ENCODE measurements at regions not wholly inside any gene's neighbourhood (a gene's known extent, or its start where the extent isn't known, plus 50 kb on each side); places are given as distances from the start of the nearest gene placed in this dataset.

- TF ChIP-seq, protein P1, sequence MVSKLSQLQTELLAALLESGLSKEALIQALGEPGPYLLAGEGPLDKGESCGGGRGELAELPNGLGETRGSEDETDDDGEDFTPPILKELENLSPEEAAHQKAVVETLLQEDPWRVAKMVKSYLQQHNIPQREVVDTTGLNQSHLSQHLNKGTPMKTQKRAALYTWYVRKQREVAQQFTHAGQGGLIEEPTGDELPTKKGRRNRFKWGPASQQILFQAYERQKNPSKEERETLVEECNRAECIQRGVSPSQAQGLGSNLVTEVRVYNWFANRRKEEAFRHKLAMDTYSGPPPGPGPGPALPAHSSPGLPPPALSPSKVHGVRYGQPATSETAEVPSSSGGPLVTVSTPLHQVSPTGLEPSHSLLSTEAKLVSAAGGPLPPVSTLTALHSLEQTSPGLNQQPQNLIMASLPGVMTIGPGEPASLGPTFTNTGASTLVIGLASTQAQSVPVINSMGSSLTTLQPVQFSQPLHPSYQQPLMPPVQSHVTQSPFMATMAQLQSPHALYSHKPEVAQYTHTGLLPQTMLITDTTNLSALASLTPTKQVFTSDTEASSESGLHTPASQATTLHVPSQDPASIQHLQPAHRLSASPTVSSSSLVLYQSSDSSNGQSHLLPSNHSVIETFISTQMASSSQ (IDR thresholded peaks at IDR 0.05; ENCODE audit: low read depth), result no peak
- TF ChIP-seq, protein P1 (CRISPR knock-in tag; IDR thresholded peaks at IDR 0.05; ENCODE audit: borderline replicate concordance), result peak; percentile 54; the same call in 1 of the 2 replicates
- 0 out of 2 replicates have a peak, but pooled peaks have one; percentile 22 for TF ChIP-seq ZSCAN25 (CRISPR knock-in tag; IDR thresholded peaks at IDR 0.05)
- peak; percentile 69 for TF ChIP-seq FOXA3 (CRISPR knock-in tag; IDR thresholded peaks at IDR 0.05)
- TF ChIP-seq ZBTB33 (CRISPR knock-in tag; IDR thresholded peaks at IDR 0.05), result peak; percentile 34; the same call in 1 of the 2 replicates
- TF ChIP-seq POLR2G (IDR thresholded peaks at IDR 0.05; ENCODE audit: low read depth, low read length), result peak; percentile 46; the same call in 1 of the 2 replicates
- no peak for TF ChIP-seq ZNF160 (CRISPR knock-in tag; IDR thresholded peaks at IDR 0.05)
- TF ChIP-seq NKX3-1 (CRISPR knock-in tag; IDR thresholded peaks at IDR 0.05), result 0 out of 2 replicates have a peak, but pooled peaks have one; percentile 73
- TF ChIP-seq HMG20A (CRISPR knock-in tag; IDR thresholded peaks at IDR 0.05; ENCODE audit: borderline replicate concordance), result peak; percentile 69; the same call in 1 of the 2 replicates
- TF ChIP-seq SOX13 (IDR thresholded peaks at IDR 0.05), result no peak
- peak in 1 of 2 experiments; percentile 56; a peak in 1 of 4 replicates for TF ChIP-seq SOX13 (CRISPR knock-in tag; conservative IDR thresholded peaks at IDR 0.05 in 1 of 2, IDR thresholded peaks at IDR 0.05 in 1 of 2)
- peak; percentile 54 for TF ChIP-seq ZBTB43 (CRISPR knock-in tag; conservative IDR thresholded peaks at IDR 0.05)
- TF ChIP-seq, protein P2, sequence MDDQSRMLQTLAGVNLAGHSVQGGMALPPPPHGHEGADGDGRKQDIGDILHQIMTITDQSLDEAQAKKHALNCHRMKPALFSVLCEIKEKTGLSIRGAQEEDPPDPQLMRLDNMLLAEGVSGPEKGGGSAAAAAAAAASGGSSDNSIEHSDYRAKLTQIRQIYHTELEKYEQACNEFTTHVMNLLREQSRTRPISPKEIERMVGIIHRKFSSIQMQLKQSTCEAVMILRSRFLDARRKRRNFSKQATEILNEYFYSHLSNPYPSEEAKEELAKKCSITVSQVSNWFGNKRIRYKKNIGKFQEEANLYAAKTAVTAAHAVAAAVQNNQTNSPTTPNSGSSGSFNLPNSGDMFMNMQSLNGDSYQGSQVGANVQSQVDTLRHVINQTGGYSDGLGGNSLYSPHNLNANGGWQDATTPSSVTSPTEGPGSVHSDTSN (CRISPR knock-in tag; IDR thresholded peaks at IDR 0.05; ENCODE audit: borderline replicate concordance), result 0 out of 2 replicates have a peak, but pooled peaks have one; percentile 43
- TF ChIP-seq, protein P3, sequence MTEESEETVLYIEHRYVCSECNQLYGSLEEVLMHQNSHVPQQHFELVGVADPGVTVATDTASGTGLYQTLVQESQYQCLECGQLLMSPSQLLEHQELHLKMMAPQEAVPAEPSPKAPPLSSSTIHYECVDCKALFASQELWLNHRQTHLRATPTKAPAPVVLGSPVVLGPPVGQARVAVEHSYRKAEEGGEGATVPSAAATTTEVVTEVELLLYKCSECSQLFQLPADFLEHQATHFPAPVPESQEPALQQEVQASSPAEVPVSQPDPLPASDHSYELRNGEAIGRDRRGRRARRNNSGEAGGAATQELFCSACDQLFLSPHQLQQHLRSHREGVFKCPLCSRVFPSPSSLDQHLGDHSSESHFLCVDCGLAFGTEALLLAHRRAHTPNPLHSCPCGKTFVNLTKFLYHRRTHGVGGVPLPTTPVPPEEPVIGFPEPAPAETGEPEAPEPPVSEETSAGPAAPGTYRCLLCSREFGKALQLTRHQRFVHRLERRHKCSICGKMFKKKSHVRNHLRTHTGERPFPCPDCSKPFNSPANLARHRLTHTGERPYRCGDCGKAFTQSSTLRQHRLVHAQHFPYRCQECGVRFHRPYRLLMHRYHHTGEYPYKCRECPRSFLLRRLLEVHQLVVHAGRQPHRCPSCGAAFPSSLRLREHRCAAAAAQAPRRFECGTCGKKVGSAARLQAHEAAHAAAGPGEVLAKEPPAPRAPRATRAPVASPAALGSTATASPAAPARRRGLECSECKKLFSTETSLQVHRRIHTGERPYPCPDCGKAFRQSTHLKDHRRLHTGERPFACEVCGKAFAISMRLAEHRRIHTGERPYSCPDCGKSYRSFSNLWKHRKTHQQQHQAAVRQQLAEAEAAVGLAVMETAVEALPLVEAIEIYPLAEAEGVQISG (CRISPR knock-in tag; IDR thresholded peaks at IDR 0.05), result 0 out of 2 replicates have a peak, but pooled peaks have one; percentile 12
- peak; percentile 39; the same call in 1 of the 2 replicates for TF ChIP-seq SOX5 (CRISPR knock-in tag; IDR thresholded peaks at IDR 0.05; ENCODE audit: borderline replicate concordance)
- peak; percentile 58 for TF ChIP-seq FOSL2 (CRISPR knock-in tag; IDR thresholded peaks at IDR 0.05)
Observed at GRCh38 chr6:167764713-167765479, 61.8 kb upstream of the AFDN start (continued).
